ENCODE measurements at regions not wholly inside any gene's neighbourhood (a gene's known extent, or its start where the extent isn't known, plus 50 kb on each side); places are given as distances from the start of the nearest gene placed in this dataset.

DNA sequence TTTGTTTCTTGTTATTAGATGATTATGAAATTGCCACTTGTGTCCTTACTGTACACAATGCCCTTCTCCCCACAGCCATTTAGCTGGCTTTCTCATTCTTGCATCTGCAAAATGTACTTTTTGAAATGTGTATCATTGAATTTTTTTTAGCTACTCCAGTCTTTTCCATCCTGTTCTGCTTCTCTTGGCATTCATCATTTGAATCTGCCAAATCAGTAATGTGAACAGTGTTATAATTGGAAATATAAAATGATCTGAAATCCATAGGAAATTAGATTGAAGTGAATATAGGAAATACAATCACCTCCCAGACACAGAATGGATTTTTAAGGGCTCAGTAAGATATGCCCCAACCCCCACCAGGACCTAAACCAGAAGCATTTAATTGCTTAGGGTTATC is 253.4 kb downstream of the C12orf50 start:
- DNase-seq: no peak
- Mint-ChIP-seq H3K27me3 (no peaks in the 10 kb centered on the region), H3K4me3 (no peak overlapping the region), H3K36me3 (ENCODE audit: low read depth) (no peaks in the 10 kb centered on the region), H3K9me3 (no peaks in the 10 kb centered on the region), H3K27ac (no peak overlapping the region), H3K4me1 (ENCODE audit: low read depth) (no peaks in the 10 kb centered on the region)
- ChIA-PET POLR2A (no interaction called here), CTCF (no interaction called here)
- intact Hi-C loops (cut with micrococcal nuclease): no loop called here
- TF ChIP-seq, protein P1, sequence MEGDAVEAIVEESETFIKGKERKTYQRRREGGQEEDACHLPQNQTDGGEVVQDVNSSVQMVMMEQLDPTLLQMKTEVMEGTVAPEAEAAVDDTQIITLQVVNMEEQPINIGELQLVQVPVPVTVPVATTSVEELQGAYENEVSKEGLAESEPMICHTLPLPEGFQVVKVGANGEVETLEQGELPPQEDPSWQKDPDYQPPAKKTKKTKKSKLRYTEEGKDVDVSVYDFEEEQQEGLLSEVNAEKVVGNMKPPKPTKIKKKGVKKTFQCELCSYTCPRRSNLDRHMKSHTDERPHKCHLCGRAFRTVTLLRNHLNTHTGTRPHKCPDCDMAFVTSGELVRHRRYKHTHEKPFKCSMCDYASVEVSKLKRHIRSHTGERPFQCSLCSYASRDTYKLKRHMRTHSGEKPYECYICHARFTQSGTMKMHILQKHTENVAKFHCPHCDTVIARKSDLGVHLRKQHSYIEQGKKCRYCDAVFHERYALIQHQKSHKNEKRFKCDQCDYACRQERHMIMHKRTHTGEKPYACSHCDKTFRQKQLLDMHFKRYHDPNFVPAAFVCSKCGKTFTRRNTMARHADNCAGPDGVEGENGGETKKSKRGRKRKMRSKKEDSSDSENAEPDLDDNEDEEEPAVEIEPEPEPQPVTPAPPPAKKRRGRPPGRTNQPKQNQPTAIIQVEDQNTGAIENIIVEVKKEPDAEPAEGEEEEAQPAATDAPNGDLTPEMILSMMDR (IDR thresholded peaks at IDR 0.05): no peak
- ATAC-seq: no peak

DNA sequence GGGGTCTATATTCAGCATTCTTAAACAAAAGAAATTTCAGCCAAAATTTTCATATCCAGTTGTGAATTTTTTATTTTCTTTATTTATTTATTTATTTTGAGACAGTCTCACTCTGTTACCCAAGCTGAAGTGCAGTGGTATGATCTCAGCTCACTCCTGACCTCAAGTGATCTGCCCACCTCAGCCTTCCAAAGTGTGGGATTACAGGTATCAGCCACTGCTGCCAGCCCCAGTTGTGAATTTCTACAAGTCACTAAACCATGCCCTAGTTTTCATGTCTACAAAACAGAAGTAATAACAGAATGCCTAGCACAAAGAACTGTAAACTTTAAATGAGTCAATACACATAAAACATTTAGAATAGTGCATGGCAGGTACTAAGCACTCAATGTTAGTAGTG is 254.2 kb downstream of the C12orf50 start:
- ATAC-seq: no peak

DNA sequence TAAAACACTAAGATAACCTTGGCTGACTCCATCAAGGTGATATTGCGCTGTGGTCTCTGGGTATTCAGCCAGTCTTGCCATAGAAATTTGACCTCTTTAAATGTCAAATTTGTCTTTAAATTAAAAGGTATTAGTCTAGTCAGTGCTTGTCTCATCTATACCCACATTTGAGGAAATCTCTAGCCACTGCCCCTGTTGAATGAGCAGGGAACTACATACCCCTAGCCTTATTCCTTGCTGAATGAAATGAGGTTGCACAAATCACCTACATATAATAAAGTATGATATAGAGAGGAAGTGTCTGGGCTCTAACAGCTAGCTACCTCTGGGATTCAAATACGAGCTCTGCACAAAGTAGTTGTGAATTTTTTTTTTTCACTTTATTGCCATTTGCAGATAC is 256.8 kb downstream of the C12orf50 start:
- no peak overlapping the region for H3K4me3 Mint-ChIP-seq
- ATAC-seq: no peak
- TF ChIP-seq, protein P1 (IDR thresholded peaks at IDR 0.05): no peak
- no peaks in the 10 kb centered on the region for H3K4me1 Mint-ChIP-seq (ENCODE audit: low read depth)
- no peaks in the 10 kb centered on the region for H3K9me3 Mint-ChIP-seq
- intact Hi-C loops (cut with micrococcal nuclease): no loop called here
- H3K27ac Mint-ChIP-seq: no peak overlapping the region
- ChIA-PET CTCF (no interaction called here), POLR2A (no interaction called here)
- H3K36me3 Mint-ChIP-seq (ENCODE audit: low read depth): no peaks in the 10 kb centered on the region
- no peaks in the 10 kb centered on the region for H3K27me3 Mint-ChIP-seq
- DNase-seq: no peak

More for the DNA sequence above, 254.2 kb downstream of the C12orf50 start:
- CTCF ChIA-PET: no interaction called here
- TF ChIP-seq, protein P1 (IDR thresholded peaks at IDR 0.05): no peak
- intact Hi-C loops (cut with micrococcal nuclease): no loop called here
- POLR2A ChIA-PET: no interaction called here
- Mint-ChIP-seq H3K27ac (no peak overlapping the region), H3K4me1 (ENCODE audit: low read depth) (no peaks in the 10 kb centered on the region), H3K4me3 (no peak overlapping the region), H3K36me3 (ENCODE audit: low read depth) (no peaks in the 10 kb centered on the region), H3K27me3 (no peaks in the 10 kb centered on the region), H3K9me3 (no peaks in the 10 kb centered on the region)
- no peak for DNase-seq

DNA sequence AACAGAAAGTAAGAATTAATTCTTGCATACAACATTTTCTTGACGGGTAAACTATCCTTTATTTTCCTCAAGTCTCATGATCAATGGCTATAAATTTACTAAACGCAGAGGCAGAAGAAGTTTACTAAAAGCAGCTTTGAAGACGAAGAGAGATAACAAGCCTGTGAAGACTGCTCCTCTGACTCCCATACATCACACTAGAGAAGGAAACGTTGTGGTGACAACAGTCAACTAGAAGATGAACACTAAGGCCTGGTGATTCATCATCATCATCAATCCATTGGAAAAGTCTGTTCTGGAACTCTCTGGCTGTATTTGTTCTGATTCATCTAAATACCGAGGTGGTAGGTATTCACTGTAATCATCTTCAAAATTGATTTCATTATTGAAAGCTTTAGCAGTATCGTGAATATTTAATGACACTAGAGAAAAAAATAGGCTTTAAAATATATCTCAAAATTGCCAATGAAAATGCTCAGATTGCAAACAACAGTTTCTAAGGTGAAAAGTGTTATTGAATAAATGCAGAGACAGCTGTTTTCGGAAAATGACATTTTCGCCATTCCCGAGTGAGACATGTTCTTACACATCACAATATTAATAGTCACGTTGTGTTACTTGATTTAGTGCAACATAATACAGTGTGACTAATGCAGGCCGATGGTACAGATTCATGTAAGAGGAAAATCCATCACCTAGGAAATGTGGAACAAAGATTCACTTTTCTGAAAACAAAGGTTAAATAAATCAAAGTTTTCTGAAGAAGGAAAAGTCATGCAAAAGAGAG is 260.5 kb downstream of the C12orf50 start:
- ChIA-PET CTCF (no interaction called here), POLR2A (no interaction called here)
- TF ChIP-seq, protein P1 (IDR thresholded peaks at IDR 0.05): no peak
- no peaks in the 10 kb centered on the region for H3K36me3 Mint-ChIP-seq (ENCODE audit: low read depth)
- H3K4me3 Mint-ChIP-seq: no peak overlapping the region
- DNase-seq (no peak), ATAC-seq (no peak)
- H3K27ac Mint-ChIP-seq: no peak overlapping the region
- intact Hi-C loops (cut with micrococcal nuclease): no loop called here
- no peaks in the 10 kb centered on the region for H3K9me3 Mint-ChIP-seq
- no peaks in the 10 kb centered on the region for H3K27me3 Mint-ChIP-seq
- H3K4me1 Mint-ChIP-seq (ENCODE audit: low read depth): no peaks in the 10 kb centered on the region

DNA sequence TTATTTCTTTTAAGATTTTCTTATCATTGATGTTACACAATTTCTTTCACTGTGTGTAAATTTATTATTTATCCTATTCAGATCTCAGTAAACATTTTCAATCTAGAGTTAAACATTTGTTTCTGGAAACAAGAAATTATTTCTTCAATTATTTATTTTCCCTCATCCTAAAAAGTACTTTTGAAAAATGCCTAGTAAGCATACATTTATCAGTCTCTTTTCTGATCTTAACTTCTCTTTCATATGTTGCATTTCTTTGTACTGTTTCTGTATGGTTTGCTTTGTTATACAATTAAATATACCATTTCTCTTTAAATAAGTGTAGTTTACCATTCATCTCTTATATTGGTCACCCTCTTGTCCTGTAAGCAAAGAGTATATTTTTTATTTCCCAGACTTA is 263.2 kb downstream of the C12orf50 start:
- TF ChIP-seq, protein P1 (IDR thresholded peaks at IDR 0.05): no peak
- no peaks in the 10 kb centered on the region for H3K9me3 Mint-ChIP-seq
- intact Hi-C loops (cut with micrococcal nuclease): no loop called here
- H3K4me3 Mint-ChIP-seq: no peak overlapping the region
- POLR2A ChIA-PET: no interaction called here
- CTCF ChIA-PET: no interaction called here
- no peak overlapping the region for H3K27ac Mint-ChIP-seq
- H3K36me3 Mint-ChIP-seq (ENCODE audit: low read depth): no peaks in the 10 kb centered on the region
- DNase-seq (no peak), ATAC-seq (no peak)
- no peaks in the 10 kb centered on the region for H3K27me3 Mint-ChIP-seq
- no peaks in the 10 kb centered on the region for H3K4me1 Mint-ChIP-seq (ENCODE audit: low read depth)
